ENCODE measurements at regions not wholly inside any gene's neighbourhood (a gene's known extent, or its start where the extent isn't known, plus 50 kb on each side); places are given as distances from the start of the nearest gene placed in this dataset.

- Histone ChIP-seq H3K9me3 (ENCODE audit: control insufficient read depth in 2 of 3, insufficient read depth in 1 of 3, low read length in 3 of 3) (no peaks in the 10 kb centered on the region), H3K27me3 (ENCODE audit: control insufficient read depth, insufficient read depth, low read length) (no peaks in the 10 kb centered on the region), H3K4me3 (ENCODE audit: low read length in 3 of 3) (no peak overlapping the region), H3K27ac (ENCODE audit: low read depth in 2 of 2, low read length in 2 of 2) (no peak overlapping the region), H3K9ac (ENCODE audit: low read length in 3 of 3) (no peak overlapping the region), H3K36me3 (ENCODE audit: control insufficient read depth in 2 of 3, insufficient read depth in 3 of 3, low read length in 3 of 3) (no peaks in the 10 kb centered on the region), H3K4me1 (ENCODE audit: control insufficient read depth in 2 of 3, insufficient read depth in 2 of 3, low read depth in 1 of 3, low read length in 3 of 3) (no peaks in the 10 kb centered on the region)
- intact Hi-C loops (cut with DNase I) = no loop called here
- DNase-seq = no peak
- FAIRE-seq = no peak
- no peak for TF ChIP-seq CTCF (IDR thresholded peaks at IDR 0.05; ENCODE audit: borderline replicate concordance, extremely low read depth, insufficient read depth)
Observed at GRCh38 chr14:35234012-35234805, 58.0 kb upstream of the PSMA6 start.

GRCh38 chr14:35235840-35236239, 56.3 kb upstream of the PSMA6 start:
- Histone ChIP-seq H3K27ac (ENCODE audit: low read depth in 2 of 2, low read length in 2 of 2) (no peak overlapping the region), H3K9ac (ENCODE audit: low read length in 3 of 3) (no peak overlapping the region), H3K27me3 (ENCODE audit: control insufficient read depth, insufficient read depth, low read length) (no peaks in the 10 kb centered on the region), H3K4me3 (ENCODE audit: low read length in 3 of 3) (no peak overlapping the region), H3K9me3 (ENCODE audit: control insufficient read depth in 2 of 3, insufficient read depth in 1 of 3, low read length in 3 of 3) (no peaks in the 10 kb centered on the region), H3K4me1 (ENCODE audit: control insufficient read depth in 2 of 3, insufficient read depth in 2 of 3, low read depth in 1 of 3, low read length in 3 of 3) (no peaks in the 10 kb centered on the region), H3K36me3 (ENCODE audit: control insufficient read depth in 2 of 3, insufficient read depth in 3 of 3, low read length in 3 of 3) (no peaks in the 10 kb centered on the region)
- intact Hi-C loops (cut with DNase I) = no loop called here
- no peak for FAIRE-seq
- no peak for TF ChIP-seq CTCF (IDR thresholded peaks at IDR 0.05; ENCODE audit: borderline replicate concordance, extremely low read depth, insufficient read depth)
- no peak for DNase-seq

DNA sequence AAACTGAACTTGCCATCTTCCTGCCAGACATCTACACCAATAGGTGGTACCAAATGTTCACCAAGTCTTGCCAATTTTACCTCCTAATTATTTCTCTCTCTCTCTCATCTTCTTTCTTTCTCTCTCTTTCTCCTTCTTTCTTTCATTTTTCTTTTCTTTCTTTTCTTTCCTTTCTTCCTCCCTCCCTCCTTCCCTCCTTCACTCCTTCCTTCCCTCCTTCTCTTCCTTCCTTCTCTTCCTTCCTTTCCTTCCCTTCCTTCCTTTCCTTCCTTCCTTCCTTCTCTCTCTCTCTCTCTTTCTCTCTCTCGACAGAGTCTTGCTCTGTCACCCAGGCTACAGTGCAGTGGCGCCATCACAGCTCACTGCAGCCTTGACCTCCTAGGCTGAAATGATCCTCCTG, 55.4 kb upstream of the PSMA6 start:
- H3K4me1 ChIP-seq (ENCODE audit: control insufficient read depth in 2 of 3, insufficient read depth in 2 of 3, low read depth in 1 of 3, low read length in 3 of 3) = no peaks in the 10 kb centered on the region
- no peaks in the 10 kb centered on the region for H3K9me3 ChIP-seq (ENCODE audit: control insufficient read depth in 2 of 3, insufficient read depth in 1 of 3, low read length in 3 of 3)
- H3K27ac ChIP-seq (ENCODE audit: low read depth in 2 of 2, low read length in 2 of 2) = no peak overlapping the region
- no peaks in the 10 kb centered on the region for H3K27me3 ChIP-seq (ENCODE audit: control insufficient read depth, insufficient read depth, low read length)
- TF ChIP-seq CTCF (IDR thresholded peaks at IDR 0.05; ENCODE audit: borderline replicate concordance, extremely low read depth, insufficient read depth) = no peak
- FAIRE-seq (no peak), DNase-seq (no peak)
- no peak overlapping the region for H3K9ac ChIP-seq (ENCODE audit: low read length in 3 of 3)
- H3K36me3 ChIP-seq (ENCODE audit: control insufficient read depth in 2 of 3, insufficient read depth in 3 of 3, low read length in 3 of 3) = no peaks in the 10 kb centered on the region
- H3K4me3 ChIP-seq (ENCODE audit: low read length in 3 of 3) = no peak overlapping the region
- intact Hi-C loops (cut with DNase I) = no loop called here

Measured in kidney (tissue), 13 donors.